SU-DHL-6 (cell line): ENCODE measurements at regions not wholly inside any gene's neighbourhood (a gene's known extent, or its start where the extent isn't known, plus 50 kb on each side); places are given as distances from the start of the nearest gene placed in this dataset.

Experiments
- CTCF ChIP-seq: fragments of 200-600 bp; sonication (generic); IDR thresholded peaks from one replicate; pipeline ENCODE4 v1.5.1; 2017; ENCODE audit warnings: antibody characterized with exemption, mild to moderate bottlenecking, low read length, moderate library complexity; ENCODE audit not compliant: insufficient read depth, poor library complexity, severe bottlenecking
- EZH2phosphoT487 ChIP-seq: fragments of 200-600 bp; sonication (generic), shearing (Covaris generic); conservative IDR thresholded peaks from 2 replicates; pipeline ENCODE4 v1.6.1; 2018; ENCODE audit warnings: mild to moderate bottlenecking, antibody characterized with exemption, low read length, moderate library complexity, mixed read lengths

- TF ChIP-seq CTCF (no peak), EZH2phosphoT487 (no peak)
These were observed 277.8 kb upstream of the NEBL start for GRCh38 chr10:21174715-21175495.
